K562 (cell line): ENCODE measurements at regions not wholly inside any gene's neighbourhood (a gene's known extent, or its start where the extent isn't known, plus 50 kb on each side); places are given as distances from the start of the nearest gene placed in this dataset.

Experiments used
- CBFB ChIP-seq: sonication (generic); formaldehyde crosslinking; IDR thresholded peaks from 2 replicates; pipeline ENCODE4 v1.4.0; 2020; ENCODE audit warnings: mild to moderate bottlenecking, missing genetic modification reagents
- CBX1 ChIP-seq: sonication (generic); IDR thresholded peaks from 2 replicates; pipeline ENCODE4 v1.6.1; 2016; ENCODE audit warnings: antibody characterized with exemption, low read depth, mild to moderate bottlenecking
- CUX1 ChIP-seq: fragments of 200-800 bp; sonication (Bioruptor generic); IDR thresholded peaks from 2 replicates; pipeline ENCODE4 v1.6.1; 2016; ENCODE audit warnings: missing genetic modification characterization, missing compliant biosample characterization
- DACH1 ChIP-seq: fragments of 450-650 bp; IDR thresholded peaks from 2 replicates; pipeline ENCODE4 v1.6.1; 2018; ENCODE audit not compliant: partially characterized antibody
- NCOA2 ChIP-seq, 2 experiments: fragments of 450-650 bp; IDR thresholded peaks; 2 replicates each; pipeline ENCODE4 v1.6.1; 2018; ENCODE audit warnings: mild to moderate bottlenecking in 2 of 2, moderate library complexity in 1 of 2; ENCODE audit not compliant: partially characterized antibody in 2 of 2
- NEUROD1 ChIP-seq: fragments of 150-350 bp; IDR thresholded peaks from 2 replicates; pipeline ENCODE4 v1.6.1; 2014; ENCODE audit warnings: borderline replicate concordance, low read length, low read depth; ENCODE audit not compliant: partially characterized antibody
- PTTG1 ChIP-seq: fragments of 450-650 bp; IDR thresholded peaks from 2 replicates; pipeline ENCODE4 v1.6.1; 2016; ENCODE audit warnings: low read depth, mild to moderate bottlenecking, missing genetic modification characterization, missing compliant biosample characterization
- SAP30 ChIP-seq: fragments of 200-600 bp; sonication (generic); IDR thresholded peaks from 2 replicates; pipeline ENCODE4 v1.6.1; 2012; ENCODE audit warnings: borderline replicate concordance, low read depth, mild to moderate bottlenecking, moderate library complexity, low read length, control low read depth, inconsistent platforms; ENCODE audit not compliant: insufficient read depth, poor library complexity, severe bottlenecking
- TFAM ChIP-seq: fragments of 250-450 bp; sonication (Bioruptor Pico); conservative IDR thresholded peaks from 2 replicates; pipeline ENCODE4 v1.5.0; 2021; ENCODE audit warnings: mild to moderate bottlenecking, moderate library complexity
- ZBTB40 ChIP-seq, 2 experiments: fragments of 450-650 bp in 1 of 2; sonication (generic) in 1 of 2; formaldehyde crosslinking in 1 of 2; IDR thresholded peaks; 2 replicates each; pipeline versions ENCODE4 v1.7.1 to v1.9.0; 2016 to 2022; ENCODE audit warnings: inconsistent platforms in 1 of 2, mild to moderate bottlenecking in 1 of 2, missing genetic modification reagents in 1 of 2
- ZBTB7A ChIP-seq: IDR thresholded peaks from 2 replicates; pipeline ENCODE4 v1.6.1; 2011; ENCODE audit warnings: low read depth, mild to moderate bottlenecking, low read length, moderate library complexity, borderline replicate concordance; ENCODE audit not compliant: control insufficient read depth

GRCh38 chr6:14452567-14453527 is 335.3 kb downstream of the CD83 start (continued):
- TF ChIP-seq ZBTB40 (IDR thresholded peaks at IDR 0.05) (peak; percentile 35; the same call in 1 of the 2 replicates), ZBTB40 (CRISPR knock-in tag; IDR thresholded peaks at IDR 0.05) (no peak), TFAM (CRISPR knock-in tag) (no peak), SAP30 (no peak), PTTG1 (tag) (peak; percentile 27), CBFB (CRISPR knock-in tag) (0 out of 2 replicates have a peak, but pooled peaks have one; percentile 12), CUX1 (CRISPR knock-in tag) (peak; percentile 80), DACH1 (no peak), CBX1 (no peak), NEUROD1 (peak; percentile 81), ZBTB7A (0 out of 2 replicates have a peak, but pooled peaks have one; percentile 40), NCOA2 (IDR thresholded peaks at IDR 0.05; ENCODE audit: partially characterized antibody in 2 of 2) (peak; percentile 52 to 76)
